Colonic mucosa (tissue), 4 donors: ENCODE measurements at regions not wholly inside any gene's neighbourhood (a gene's known extent, or its start where the extent isn't known, plus 50 kb on each side); places are given as distances from the start of the nearest gene placed in this dataset.

Experiments used
- DNase-seq: peaks from one replicate; pipeline ENCODE4 v3.0.0-alpha.2; 2020
- H3K27ac ChIP-seq: fragments of 200-600 bp; one replicate; pipeline ENCODE4 v1.8.0; 2021
- H3K27me3 ChIP-seq: fragments of 200-600 bp; one replicate; pipeline ENCODE4 v1.8.0; 2021
- H3K36me3 ChIP-seq: fragments of 200-600 bp; one replicate; pipeline ENCODE4 v1.8.0; 2021
- H3K4me1 ChIP-seq: fragments of 200-600 bp; one replicate; pipeline ENCODE4 v1.8.0; 2021; ENCODE audit warnings: mild to moderate bottlenecking
- H3K4me3 ChIP-seq: fragments of 200-600 bp; one replicate; pipeline ENCODE4 v1.8.0; 2021
- H3K9ac ChIP-seq, 2 donors: one replicate each; pipeline ENCODE4 v1.7.0; 2013; ENCODE audit warnings: control low read depth in 2 of 2, low read depth in 2 of 2, low read length in 2 of 2
- H3K9me3 ChIP-seq: fragments of 200-600 bp; one replicate; pipeline ENCODE4 v1.8.0; 2021
- CTCF ChIP-seq: fragments of 200-600 bp; IDR thresholded peaks from one replicate; pipeline ENCODE4 v1.8.0; 2022; ENCODE audit warnings: antibody characterized with exemption, mild to moderate bottlenecking
- intact Hi-C: fragments of 100-400 bp; cut with DNase I; formaldehyde crosslinking; loops from one replicate; pipeline ENCODE4 v1.14.1; 2022
- donor health status: healthy.
- donor health status: DM: no; HTN: no; CAD: no.
- donor health status: DM: no; HTN: no; CAD: no.

- no peaks in the 10 kb centered on the region for H3K36me3 ChIP-seq
- H3K9ac ChIP-seq: no peak overlapping the region
- no peak overlapping the region for H3K27ac ChIP-seq
- no peak for TF ChIP-seq CTCF
- H3K27me3 ChIP-seq: no peaks in the 10 kb centered on the region
- H3K4me3 ChIP-seq: no peak overlapping the region
- H3K9me3 ChIP-seq: no peaks in the 10 kb centered on the region
- no peaks in the 10 kb centered on the region for H3K4me1 ChIP-seq
- intact Hi-C loops: no loop called here
- DNase-seq: no peak
These were observed 341.7 kb upstream of the MTNR1B start for GRCh38 chr11:92627615-92628256.

GRCh38 chr11:92628401-92629292 lies 340.8 kb upstream of the MTNR1B start:
- Histone ChIP-seq H3K4me1 (no peaks in the 10 kb centered on the region), H3K27me3 (no peaks in the 10 kb centered on the region), H3K36me3 (no peaks in the 10 kb centered on the region), H3K9ac (no peak overlapping the region), H3K27ac (no peak overlapping the region), H3K9me3 (no peaks in the 10 kb centered on the region), H3K4me3 (no peak overlapping the region)
- no peak for TF ChIP-seq CTCF
- intact Hi-C loops: no loop called here
- DNase-seq: no peak

- H3K27ac ChIP-seq: no peak overlapping the region
- H3K9ac ChIP-seq: no peak overlapping the region
- H3K27me3 ChIP-seq: no peaks in the 10 kb centered on the region
- no peaks in the 10 kb centered on the region for H3K36me3 ChIP-seq
- H3K4me3 ChIP-seq: no peak overlapping the region
- no peak for TF ChIP-seq CTCF
- intact Hi-C loops: no loop called here
- DNase-seq: no peak
- H3K9me3 ChIP-seq: no peaks in the 10 kb centered on the region
- H3K4me1 ChIP-seq: no peaks in the 10 kb centered on the region
These were observed 337.0 kb upstream of the MTNR1B start for GRCh38 chr11:92632495-92632894.

- Histone ChIP-seq H3K9ac (no peak overlapping the region), H3K27ac (no peak overlapping the region), H3K4me3 (no peak overlapping the region), H3K27me3 (no peaks in the 10 kb centered on the region), H3K36me3 (no peaks in the 10 kb centered on the region), H3K9me3 (no peaks in the 10 kb centered on the region), H3K4me1 (no peaks in the 10 kb centered on the region)
- TF ChIP-seq CTCF: no peak
- intact Hi-C loops: no loop called here
- no peak for DNase-seq
These were observed 335.6 kb upstream of the MTNR1B start for GRCh38 chr11:92633820-92634219.

- Histone ChIP-seq H3K9ac (no peak overlapping the region), H3K27me3 (no peaks in the 10 kb centered on the region), H3K4me3 (no peak overlapping the region), H3K36me3 (no peaks in the 10 kb centered on the region), H3K27ac (no peak overlapping the region), H3K4me1 (no peaks in the 10 kb centered on the region), H3K9me3 (no peaks in the 10 kb centered on the region)
- TF ChIP-seq CTCF: no peak
- no peak for DNase-seq
- intact Hi-C loops: no loop called here
These were observed 332.8 kb upstream of the MTNR1B start for GRCh38 chr11:92636543-92637188.
